Keratinocyte (primary cell): ENCODE measurements at regions not wholly inside any gene's neighbourhood (a gene's known extent, or its start where the extent isn't known, plus 50 kb on each side); places are given as distances from the start of the nearest gene placed in this dataset.
"Not testable (repeated sequence)": the region's sequence is repeated elsewhere in the genome, so short reads cannot be mapped to it uniquely, and the experiment has no call there.

Experiments
- DNase-seq: peaks from one replicate; pipeline ENCODE4 v3.0.0-alpha.2; 2011; ENCODE audit warnings: low read depth, missing footprints, low spot score
- FAIRE-seq: peaks from 2 replicates; lab custom pipeline; 2011; peaks lifted over from hg19 to GRCh38; lab: Jason Lieb, UNC
- H2AFZ ChIP-seq: 2 replicates; pipeline ENCODE4 v1.6.0; 2012; ENCODE audit warnings: low read length, control low read depth, inconsistent platforms; ENCODE audit not compliant: control insufficient read depth
- H3K27ac ChIP-seq: 2 replicates; pipeline ENCODE4 v1.5.1; 2011; ENCODE audit warnings: low read length; ENCODE audit not compliant: control insufficient read depth, insufficient read depth
- H3K27me3 ChIP-seq: 3 replicates; pipeline ENCODE4 v1.6.0; 2011; ENCODE audit warnings: low read length; ENCODE audit not compliant: control insufficient read depth, insufficient read depth; ENCODE audit errors: extremely low read depth
- H3K36me3 ChIP-seq, 2 experiments: 2 replicates in 1 of 2; 3 replicates in 1 of 2; pipeline ENCODE4 v1.5.1; 2011; ENCODE audit warnings: low read length in 2 of 2, mild to moderate bottlenecking in 1 of 2; ENCODE audit not compliant: control insufficient read depth in 2 of 2, insufficient read depth in 2 of 2; ENCODE audit errors: extremely low read depth in 1 of 2
- H3K4me1 ChIP-seq: 3 replicates; pipeline ENCODE4 v1.5.1; 2011; ENCODE audit warnings: low read length; ENCODE audit not compliant: control insufficient read depth, insufficient read depth; ENCODE audit errors: extremely low read depth
- H3K4me2 ChIP-seq: 3 replicates; pipeline ENCODE4 v1.6.0; 2011; ENCODE audit warnings: low read depth, low read length; ENCODE audit not compliant: control insufficient read depth, insufficient read depth; ENCODE audit errors: extremely low read depth
- H3K4me3 ChIP-seq, 3 experiments: fragments of 200-600 bp in 1 of 3; sonication (generic) in 1 of 3; 2 replicates in 2 of 3; 3 replicates in 1 of 3; pipeline ENCODE4 v1.5.1; 2011 to 2016; ENCODE audit warnings: low read length in 3 of 3, mild to moderate bottlenecking in 3 of 3, control low read depth in 2 of 3, inconsistent platforms in 1 of 3, low read depth in 1 of 3, mixed read lengths in 1 of 3, mixed run types in 1 of 3, moderate library complexity in 1 of 3; ENCODE audit not compliant: control insufficient read depth in 2 of 3, insufficient read depth in 2 of 3; ENCODE audit errors: extremely low read depth in 1 of 3
- H3K79me2 ChIP-seq: 2 replicates; pipeline ENCODE4 v1.6.0; 2012; ENCODE audit warnings: low read length; ENCODE audit not compliant: control insufficient read depth, insufficient read depth
- H3K9ac ChIP-seq: 3 replicates; pipeline ENCODE4 v1.6.0; 2011; ENCODE audit warnings: low read length; ENCODE audit not compliant: control insufficient read depth, insufficient read depth; ENCODE audit errors: extremely low read depth
- H3K9me1 ChIP-seq: 3 replicates; pipeline ENCODE4 v1.6.0; 2011; ENCODE audit warnings: low read length; ENCODE audit not compliant: control insufficient read depth, insufficient read depth; ENCODE audit errors: extremely low read depth
- H3K9me3 ChIP-seq: 2 replicates; pipeline ENCODE4 v1.5.1; 2012; ENCODE audit warnings: low read depth, low read length; ENCODE audit not compliant: control insufficient read depth
- H4K20me1 ChIP-seq: 3 replicates; pipeline ENCODE4 v1.6.0; 2011; ENCODE audit warnings: low read length; ENCODE audit not compliant: control insufficient read depth, insufficient read depth; ENCODE audit errors: extremely low read depth
- CTCF ChIP-seq, 3 experiments: IDR thresholded peaks in 1 of 3; conservative IDR thresholded peaks in 1 of 3; optimal IDR thresholded peaks in 1 of 3; 2 replicates in 2 of 3; 3 replicates in 1 of 3; pipeline versions ENCODE3 to v1.5.1; 2011; ENCODE audit warnings: low read length in 3 of 3, mild to moderate bottlenecking in 3 of 3, moderate library complexity in 2 of 3, control low read depth in 1 of 3, inconsistent platforms in 1 of 3; ENCODE audit not compliant: insufficient read depth in 2 of 3; ENCODE audit errors: extremely low read depth in 1 of 3
- EZH2 ChIP-seq: IDR thresholded peaks from one replicate; pipeline ENCODE4 v1.6.1; 2012; ENCODE audit warnings: inconsistent platforms, mild to moderate bottlenecking, low read length, moderate library complexity
- dilution Hi-C: fragments of 300-500 bp; cut with MboI; formaldehyde crosslinking; loops from one replicate; pipeline ENCODE4 v1.7.0; 2020; ENCODE audit warnings: low sequenced_read_pairs; ENCODE audit not compliant: extremely low pct_ligation_motif_present

GRCh38 chr3:191020730-191021396, 158.4 kb upstream of the GMNC start:
- Histone ChIP-seq H3K4me2 (no peak overlapping the region), H3K4me1 (no peaks in the 10 kb centered on the region), H3K27me3 (no peaks in the 10 kb centered on the region), H2AFZ (no peak overlapping the region), H3K27ac (no peak overlapping the region), H3K4me3 (no peak overlapping the region), H3K9me1 (no peaks in the 10 kb centered on the region), H4K20me1 (no peaks in the 10 kb centered on the region), H3K79me2 (no peaks in the 10 kb centered on the region), H3K9ac (no peak overlapping the region), H3K36me3 (no peaks in the 10 kb centered on the region), H3K9me3 (no peaks in the 10 kb centered on the region)
- no peak for FAIRE-seq
- no peak for TF ChIP-seq CTCF (optimal IDR thresholded peaks at IDR 0.05 in 1 of 3, IDR thresholded peaks at IDR 0.05 in 1 of 3, conservative IDR thresholded peaks at IDR 0.05 in 1 of 3; ENCODE audit: extremely low read depth in 1 of 3, insufficient read depth in 2 of 3, low read length in 3 of 3)
- TF ChIP-seq EZH2, result no peak
- no peak for DNase-seq
- dilution Hi-C loops, result no loop called here

- Histone ChIP-seq H3K27me3 (no peaks in the 10 kb centered on the region), H4K20me1 (no peaks in the 10 kb centered on the region), H3K79me2 (no peaks in the 10 kb centered on the region), H3K4me1 (no peaks in the 10 kb centered on the region), H3K9me1 (no peaks in the 10 kb centered on the region), H3K4me2 (no peak overlapping the region), H3K36me3 (no peaks in the 10 kb centered on the region), H3K9ac (no peak overlapping the region), H3K27ac (no peak overlapping the region), H3K4me3 (no peak overlapping the region), H3K9me3 (no peaks in the 10 kb centered on the region), H2AFZ (no peak overlapping the region)
- FAIRE-seq, result no peak
- dilution Hi-C loops, result no loop called here
- DNase-seq, result no peak
- TF ChIP-seq CTCF (optimal IDR thresholded peaks at IDR 0.05 in 1 of 3, IDR thresholded peaks at IDR 0.05 in 1 of 3, conservative IDR thresholded peaks at IDR 0.05 in 1 of 3; ENCODE audit: extremely low read depth in 1 of 3, insufficient read depth in 2 of 3, low read length in 3 of 3) (no peak), EZH2 (no peak)
These were observed 157.4 kb upstream of the GMNC start for GRCh38 chr3:191019855-191020254.

- dilution Hi-C loops, H3K27me3 ChIP-seq, DNase-seq, H3K9me1 ChIP-seq, H3K36me3 ChIP-seq, H3K4me2 ChIP-seq, H3K79me2 ChIP-seq, FAIRE-seq, H4K20me1 ChIP-seq, H3K4me3 ChIP-seq, H3K9ac ChIP-seq, H2AFZ ChIP-seq, H3K27ac ChIP-seq, H3K9me3 ChIP-seq, H3K4me1 ChIP-seq: not testable (repeated sequence)
These were observed 153.5 kb upstream of the GMNC start for GRCh38 chr3:191015960-191016359.
